Hepatocyte (in vitro differentiated cells): ENCODE measurements at regions not wholly inside any gene's neighbourhood (a gene's known extent, or its start where the extent isn't known, plus 50 kb on each side); places are given as distances from the start of the nearest gene placed in this dataset.

Experiments
- EZH2 ChIP-seq: fragments of 200-600 bp; sonication (generic); IDR thresholded peaks from 2 replicates; pipeline ENCODE4 v1.6.1; 2016; ENCODE audit warnings: antibody characterized with exemption, mild to moderate bottlenecking, borderline replicate concordance
- EZH2phosphoT487 ChIP-seq: fragments of 200-600 bp; sonication (generic); IDR thresholded peaks from one replicate; pipeline ENCODE4 v1.6.1; 2018; ENCODE audit warnings: antibody characterized with exemption, mild to moderate bottlenecking, low read depth, moderate library complexity; ENCODE audit not compliant: unreplicated experiment, severe bottlenecking
- TF ChIP-seq, protein P1 (sequence below): fragments of 200-600 bp; sonication (generic); IDR thresholded peaks from 2 replicates; pipeline ENCODE4 v1.5.1; 2016; ENCODE audit warnings: antibody characterized with exemption, mild to moderate bottlenecking; ENCODE audit not compliant: poor library complexity

DNA sequence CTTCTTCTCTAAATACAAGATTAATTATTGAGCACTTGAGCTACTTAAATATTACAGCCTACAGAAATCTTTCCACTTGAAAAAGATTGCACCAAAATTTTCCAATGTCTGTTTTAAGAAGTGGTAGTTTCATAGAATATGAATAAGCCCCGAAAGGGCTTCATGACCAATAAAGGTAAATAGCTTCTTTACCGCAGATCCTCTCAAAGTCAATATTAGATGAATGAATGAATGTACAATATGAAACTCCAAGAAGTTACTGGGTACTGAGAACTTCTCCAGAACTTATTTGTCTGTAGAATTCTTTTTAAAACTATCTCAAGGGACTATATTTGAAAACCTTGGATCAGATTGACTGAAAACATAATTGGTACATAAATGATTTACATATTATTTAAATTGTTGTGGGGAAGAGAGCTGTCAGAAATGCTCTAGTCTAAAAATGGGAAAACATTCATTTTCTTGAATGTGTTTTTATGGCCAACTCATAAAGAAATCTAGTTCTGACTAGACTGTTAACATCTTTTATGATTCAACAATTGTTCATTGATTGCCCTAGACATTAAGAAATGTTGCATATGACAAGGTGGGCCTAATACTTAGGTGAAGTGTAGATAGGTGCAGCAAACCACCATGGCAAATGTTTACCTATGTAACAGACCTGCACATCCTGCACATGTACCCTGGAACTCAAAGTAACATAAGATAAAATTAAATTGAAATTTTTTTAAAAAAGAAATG, 227.0 kb downstream of the SPRY2 start:
- TF ChIP-seq, protein P1, sequence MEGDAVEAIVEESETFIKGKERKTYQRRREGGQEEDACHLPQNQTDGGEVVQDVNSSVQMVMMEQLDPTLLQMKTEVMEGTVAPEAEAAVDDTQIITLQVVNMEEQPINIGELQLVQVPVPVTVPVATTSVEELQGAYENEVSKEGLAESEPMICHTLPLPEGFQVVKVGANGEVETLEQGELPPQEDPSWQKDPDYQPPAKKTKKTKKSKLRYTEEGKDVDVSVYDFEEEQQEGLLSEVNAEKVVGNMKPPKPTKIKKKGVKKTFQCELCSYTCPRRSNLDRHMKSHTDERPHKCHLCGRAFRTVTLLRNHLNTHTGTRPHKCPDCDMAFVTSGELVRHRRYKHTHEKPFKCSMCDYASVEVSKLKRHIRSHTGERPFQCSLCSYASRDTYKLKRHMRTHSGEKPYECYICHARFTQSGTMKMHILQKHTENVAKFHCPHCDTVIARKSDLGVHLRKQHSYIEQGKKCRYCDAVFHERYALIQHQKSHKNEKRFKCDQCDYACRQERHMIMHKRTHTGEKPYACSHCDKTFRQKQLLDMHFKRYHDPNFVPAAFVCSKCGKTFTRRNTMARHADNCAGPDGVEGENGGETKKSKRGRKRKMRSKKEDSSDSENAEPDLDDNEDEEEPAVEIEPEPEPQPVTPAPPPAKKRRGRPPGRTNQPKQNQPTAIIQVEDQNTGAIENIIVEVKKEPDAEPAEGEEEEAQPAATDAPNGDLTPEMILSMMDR = no peak
- no peak for TF ChIP-seq EZH2
- no peak for TF ChIP-seq EZH2phosphoT487
